Stomach (tissue), 4 donors: ENCODE measurements at regions not wholly inside any gene's neighbourhood (a gene's known extent, or its start where the extent isn't known, plus 50 kb on each side); places are given as distances from the start of the nearest gene placed in this dataset.

ENCODE experiments used
- POLR2A ChIP-seq, 4 donors: fragments of 450-650 bp; IDR thresholded peaks; one replicate each; pipeline ENCODE4 v1.6.1; 2016; ENCODE audit warnings: antibody characterized with exemption in 4 of 4, control low read depth in 2 of 4, mild to moderate bottlenecking in 1 of 4, moderate library complexity in 1 of 4
- TF ChIP-seq, protein P1 (sequence below), 7 experiments: fragments of 450-650 bp in 4 of 7; fragments of 200-600 bp in 3 of 7; sonication (generic) in 3 of 7; IDR thresholded peaks; one replicate each; pipeline ENCODE4 v1.5.1; 2016 to 2019; ENCODE audit warnings: antibody characterized with exemption in 7 of 7, control low read depth in 2 of 7, mild to moderate bottlenecking in 1 of 7

DNA sequence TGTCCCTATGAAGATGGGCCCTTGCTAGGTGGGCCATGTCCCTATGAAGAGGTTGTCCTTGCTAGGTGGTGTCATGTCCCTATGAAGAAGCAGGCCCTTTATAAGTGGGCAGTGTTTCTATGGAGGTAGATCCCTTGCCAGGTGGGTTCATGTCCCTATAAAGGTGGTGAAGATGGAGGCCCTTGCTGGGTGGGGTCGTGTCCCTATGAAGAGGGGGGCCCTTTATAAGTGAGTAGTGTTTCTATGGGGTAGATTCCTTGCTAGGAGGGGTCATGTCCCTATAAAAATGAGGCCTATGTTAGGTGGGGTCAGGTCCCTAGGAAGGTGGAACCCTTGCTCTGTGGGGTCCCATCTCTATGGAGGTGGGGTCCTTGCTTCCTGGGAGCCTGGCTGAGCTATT, 283.4 kb upstream of the IRX2 start:
- TF ChIP-seq, protein P1, sequence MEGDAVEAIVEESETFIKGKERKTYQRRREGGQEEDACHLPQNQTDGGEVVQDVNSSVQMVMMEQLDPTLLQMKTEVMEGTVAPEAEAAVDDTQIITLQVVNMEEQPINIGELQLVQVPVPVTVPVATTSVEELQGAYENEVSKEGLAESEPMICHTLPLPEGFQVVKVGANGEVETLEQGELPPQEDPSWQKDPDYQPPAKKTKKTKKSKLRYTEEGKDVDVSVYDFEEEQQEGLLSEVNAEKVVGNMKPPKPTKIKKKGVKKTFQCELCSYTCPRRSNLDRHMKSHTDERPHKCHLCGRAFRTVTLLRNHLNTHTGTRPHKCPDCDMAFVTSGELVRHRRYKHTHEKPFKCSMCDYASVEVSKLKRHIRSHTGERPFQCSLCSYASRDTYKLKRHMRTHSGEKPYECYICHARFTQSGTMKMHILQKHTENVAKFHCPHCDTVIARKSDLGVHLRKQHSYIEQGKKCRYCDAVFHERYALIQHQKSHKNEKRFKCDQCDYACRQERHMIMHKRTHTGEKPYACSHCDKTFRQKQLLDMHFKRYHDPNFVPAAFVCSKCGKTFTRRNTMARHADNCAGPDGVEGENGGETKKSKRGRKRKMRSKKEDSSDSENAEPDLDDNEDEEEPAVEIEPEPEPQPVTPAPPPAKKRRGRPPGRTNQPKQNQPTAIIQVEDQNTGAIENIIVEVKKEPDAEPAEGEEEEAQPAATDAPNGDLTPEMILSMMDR (IDR thresholded peaks at IDR 0.05), result no peak
- TF ChIP-seq POLR2A (IDR thresholded peaks at IDR 0.05), result no peak
